Skin of body (tissue), 1 donor: ENCODE measurements at regions not wholly inside any gene's neighbourhood (a gene's known extent, or its start where the extent isn't known, plus 50 kb on each side); places are given as distances from the start of the nearest gene placed in this dataset.

Experiments
- DNase-seq: peaks from one replicate; lab custom pipeline; 2025; lab: John Stamatoyannopoulos, UW

- no peak for DNase-seq
Measured at GRCh38 chr20:57880571-57880892, 170.7 kb upstream of the PMEPA1 start.

DNA sequence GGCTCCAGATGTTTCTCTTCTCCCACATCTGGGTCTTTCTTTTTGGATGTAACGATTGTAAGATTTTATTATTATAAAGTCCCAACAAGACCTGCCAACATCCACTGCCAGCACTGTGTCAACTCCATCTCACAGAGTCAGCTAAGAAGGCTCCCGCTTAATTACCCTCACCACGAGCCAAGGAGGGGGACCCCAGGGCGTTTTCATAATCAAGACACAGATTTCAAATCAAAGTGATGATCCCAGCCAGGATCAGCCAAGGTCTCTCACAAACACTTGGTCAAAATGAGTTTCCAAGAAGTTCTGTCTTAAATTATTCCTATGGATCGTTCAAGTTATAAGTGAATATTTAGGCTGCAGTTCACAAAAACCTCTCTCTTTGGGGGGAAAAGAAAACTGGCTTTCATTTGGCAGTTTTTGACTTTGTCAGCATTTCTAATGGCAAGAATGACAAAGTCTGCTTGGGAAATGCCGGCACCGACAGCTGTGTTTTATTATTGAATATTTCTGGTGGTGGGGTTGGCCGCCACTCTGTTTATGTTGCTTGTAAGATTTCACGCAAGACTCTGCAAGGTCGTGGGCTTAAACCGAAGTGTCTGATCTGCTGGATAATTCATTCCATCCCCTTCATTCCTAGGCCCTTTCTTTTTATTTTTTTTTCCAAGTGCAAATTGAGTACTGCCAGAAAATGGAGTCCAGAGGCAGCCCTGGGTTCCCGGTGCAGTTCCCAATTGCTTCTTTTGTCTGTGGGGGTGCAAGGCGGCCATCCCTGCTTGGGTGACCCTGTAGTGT, 170.2 kb upstream of the PMEPA1 start:
- peak; percentile 100 for DNase-seq

- DNase-seq = no peak
Measured at GRCh38 chr20:57879437-57879778, 169.6 kb upstream of the PMEPA1 start.

GRCh38 chr20:57878786-57879424, 169.1 kb upstream of the PMEPA1 start:
- DNase-seq = no peak

GRCh38 chr20:57877995-57878394, 168.2 kb upstream of the PMEPA1 start:
- DNase-seq = no peak

DNA sequence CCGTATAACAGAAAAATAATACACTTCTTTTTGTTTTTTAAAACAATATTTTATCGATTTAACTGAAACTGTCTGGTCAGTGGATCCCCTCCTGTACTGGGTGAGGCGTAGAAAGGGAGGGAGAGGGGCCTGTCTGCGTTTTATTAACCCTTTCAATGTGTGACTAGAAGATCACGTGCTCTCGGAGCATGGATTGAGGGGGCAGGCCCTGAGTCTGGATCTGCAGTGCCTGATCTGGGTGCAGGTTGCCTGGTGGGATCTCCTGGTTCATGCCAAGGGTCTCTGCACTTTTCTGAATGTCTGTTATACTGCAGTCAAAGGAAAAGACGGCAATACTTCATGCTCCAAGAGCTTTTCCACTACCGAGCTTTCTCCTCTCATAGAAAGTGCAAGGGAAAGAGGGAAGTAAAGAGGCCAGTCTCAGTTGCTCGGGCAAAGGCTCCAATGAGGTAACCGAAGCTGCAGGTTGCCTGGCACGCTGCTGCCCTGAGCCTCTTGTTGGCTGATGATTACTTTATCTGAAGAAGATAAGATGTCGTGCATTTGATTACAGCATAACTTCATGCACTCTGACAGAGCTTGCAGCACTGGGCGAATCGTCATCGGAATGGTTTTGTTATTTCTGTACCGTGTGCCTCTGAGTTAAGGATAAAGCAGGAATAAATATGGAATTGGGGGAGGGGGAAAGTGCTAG, 167.5 kb upstream of the PMEPA1 start:
- no peak for DNase-seq

DNA sequence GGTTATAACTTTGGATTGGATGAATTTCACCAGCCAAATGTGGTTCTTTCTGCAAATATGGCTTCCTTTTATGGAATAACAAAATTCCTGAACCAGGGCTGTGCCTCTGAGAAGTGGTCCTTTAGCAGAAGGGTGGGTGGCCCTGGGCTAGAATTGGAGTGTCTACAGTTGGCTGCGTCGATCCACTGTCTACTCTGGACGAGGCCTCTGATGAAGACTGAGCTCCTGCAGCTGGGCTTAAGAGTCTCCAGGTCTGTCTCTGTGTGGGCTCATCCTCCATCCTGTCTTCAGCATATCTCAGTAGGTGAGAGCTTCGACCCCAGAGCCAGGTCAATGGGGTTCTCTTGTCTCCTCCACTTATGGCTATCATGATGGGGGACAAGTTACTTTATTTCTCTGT, 166.3 kb upstream of the PMEPA1 start:
- no peak for DNase-seq

DNA sequence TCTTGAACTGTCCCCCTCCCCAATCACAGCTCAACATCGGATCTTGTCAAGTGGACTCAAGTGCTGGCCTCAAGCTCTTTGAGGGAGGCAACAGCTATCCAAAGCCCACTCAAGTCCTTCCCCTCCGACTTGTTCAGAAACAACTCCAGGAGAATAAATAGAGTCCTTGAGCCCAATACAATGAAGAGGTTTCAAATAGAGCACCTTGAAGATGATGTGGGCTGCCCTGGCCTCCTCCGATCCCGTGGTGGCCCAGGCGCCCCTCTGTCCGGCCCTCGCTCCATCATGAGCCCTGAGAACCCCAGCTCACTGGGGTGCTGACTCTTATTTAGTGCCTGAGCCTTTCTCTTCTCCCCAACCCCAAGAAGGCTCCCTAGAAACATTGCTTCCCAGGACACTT, 164.3 kb upstream of the PMEPA1 start:
- no peak for DNase-seq

DNA sequence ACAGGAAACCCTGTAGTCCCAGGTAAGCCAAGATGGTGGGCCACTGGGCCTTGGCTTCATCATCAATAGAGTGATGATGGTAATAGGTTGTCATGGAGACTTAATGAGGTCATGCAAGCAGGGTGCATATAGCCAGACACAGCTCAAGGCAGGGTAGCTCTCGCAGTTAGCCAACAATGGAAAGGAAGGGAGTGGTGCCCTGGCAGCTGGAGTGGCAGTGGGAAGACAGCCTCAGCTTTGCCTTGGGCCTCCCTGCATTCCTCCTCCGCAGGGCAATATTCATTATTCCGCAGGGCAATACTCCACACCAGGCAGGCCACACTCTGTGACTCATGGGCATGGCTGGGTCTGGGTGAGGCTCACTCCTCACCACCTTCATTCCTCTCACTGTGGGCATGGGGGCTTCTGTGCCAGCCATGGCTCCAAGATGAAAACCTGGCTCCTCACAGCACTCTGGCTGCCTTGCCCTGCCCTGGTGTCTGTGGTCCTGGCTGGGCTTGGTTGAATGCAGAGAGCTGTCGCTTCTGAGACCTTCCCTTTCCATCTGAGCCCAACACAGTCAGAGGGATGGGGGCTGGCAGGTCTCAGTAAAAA, 163.1 kb upstream of the PMEPA1 start:
- no peak for DNase-seq

GRCh38 chr20:57871237-57871632, 161.4 kb upstream of the PMEPA1 start:
- no peak for DNase-seq

DNA sequence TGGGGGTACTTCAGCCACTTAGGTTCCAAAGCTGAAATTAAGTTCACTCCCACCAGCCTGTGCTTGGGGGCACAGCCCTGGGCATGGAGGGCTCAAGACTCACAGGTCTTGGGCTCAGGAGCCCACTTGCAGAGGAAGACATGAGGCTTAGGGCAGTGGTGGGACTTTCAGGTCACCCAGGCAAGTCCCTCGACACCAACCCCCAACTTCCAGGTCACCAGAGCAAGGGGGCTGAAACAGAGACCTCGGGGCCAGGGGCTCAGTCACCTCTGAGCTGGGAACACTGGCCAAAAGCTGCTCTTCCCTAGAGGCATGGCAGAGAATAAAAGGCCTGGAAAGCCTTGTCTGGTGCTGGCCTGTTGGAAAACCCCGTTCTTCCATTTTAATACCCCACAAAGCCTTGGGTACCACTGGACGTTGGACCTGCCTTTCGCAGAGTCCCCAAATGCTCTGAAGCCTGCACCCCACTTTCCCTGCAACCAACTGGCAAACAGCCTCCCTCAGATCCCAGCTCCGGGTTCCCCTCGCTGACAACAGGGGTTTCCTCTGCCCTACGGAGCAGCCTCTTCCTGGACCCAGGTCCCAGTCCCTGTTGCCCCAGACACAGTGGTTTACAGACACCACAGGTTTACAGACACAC, 160.9 kb upstream of the PMEPA1 start:
- no peak for DNase-seq

- no peak for DNase-seq
Measured at GRCh38 chr20:57869951-57870315, 160.1 kb upstream of the PMEPA1 start.

DNA sequence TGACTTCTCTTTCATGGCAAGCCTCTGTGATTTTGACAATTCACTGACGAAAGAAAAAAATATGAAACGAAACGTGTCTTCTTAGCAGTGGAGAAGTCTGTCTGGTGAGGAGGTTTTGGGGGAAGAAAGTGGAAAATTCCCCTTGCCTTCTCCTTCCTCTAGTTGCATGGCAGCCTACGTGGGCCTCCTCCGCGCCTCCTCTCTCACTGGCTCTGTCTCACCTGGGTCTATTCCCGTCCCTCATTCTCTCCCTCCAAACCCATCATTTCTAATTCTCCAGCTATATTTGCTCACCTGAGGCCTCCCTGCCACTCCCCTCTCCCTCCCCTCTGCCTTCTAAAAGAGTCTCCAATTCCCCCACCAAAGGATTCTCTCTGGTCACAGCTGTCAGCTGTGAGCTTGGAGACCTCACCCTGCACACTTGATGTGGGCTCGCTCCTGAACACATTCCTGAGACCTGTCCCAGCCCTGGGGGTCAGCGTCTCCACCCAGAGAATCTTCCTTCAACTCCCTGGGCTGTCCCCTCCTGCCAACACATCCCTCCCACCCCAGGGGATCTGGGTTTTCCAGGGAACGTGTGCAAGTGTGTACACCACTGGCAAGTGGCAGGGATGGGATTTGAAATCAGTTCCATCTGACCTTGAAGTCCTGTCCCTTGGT, 159.6 kb upstream of the PMEPA1 start:
- no peak for DNase-seq

GRCh38 chr20:57868310-57868709, 158.5 kb upstream of the PMEPA1 start:
- no peak for DNase-seq

- DNase-seq = no peak
Measured at GRCh38 chr20:57867807-57868206, 158.0 kb upstream of the PMEPA1 start.

DNA sequence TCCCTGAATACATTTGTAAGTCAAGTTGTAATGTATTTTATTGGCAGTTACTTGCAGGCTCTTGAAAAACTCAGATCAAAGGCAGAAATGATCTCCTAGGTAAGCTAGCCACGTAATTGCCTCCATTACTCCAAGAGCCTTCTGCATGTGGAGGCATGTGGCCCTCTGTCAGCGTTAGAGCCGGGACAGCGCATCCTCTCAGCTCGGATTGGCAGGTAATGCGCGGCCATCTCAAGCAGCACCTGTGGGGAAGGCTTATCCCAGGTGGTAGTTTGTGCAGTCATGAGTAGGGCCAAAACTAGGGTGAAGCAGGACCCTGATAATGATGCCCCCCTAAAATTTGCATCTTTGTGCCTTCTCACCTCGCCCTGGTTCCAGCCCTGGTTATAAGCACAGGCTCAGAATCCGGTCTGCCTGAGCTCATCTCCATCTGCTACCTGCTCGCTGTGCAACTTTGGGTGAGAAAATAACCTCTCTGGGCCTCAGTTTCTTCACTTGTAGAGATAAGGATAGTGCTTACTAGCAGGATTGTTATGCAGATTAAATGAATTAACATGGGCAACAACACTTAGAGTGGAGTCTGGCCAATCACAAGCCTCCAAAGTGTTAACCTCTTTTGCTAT, 157.5 kb upstream of the PMEPA1 start:
- no peak for DNase-seq

- no peak for DNase-seq
Measured at GRCh38 chr20:57866250-57867106, 156.7 kb upstream of the PMEPA1 start.

DNA sequence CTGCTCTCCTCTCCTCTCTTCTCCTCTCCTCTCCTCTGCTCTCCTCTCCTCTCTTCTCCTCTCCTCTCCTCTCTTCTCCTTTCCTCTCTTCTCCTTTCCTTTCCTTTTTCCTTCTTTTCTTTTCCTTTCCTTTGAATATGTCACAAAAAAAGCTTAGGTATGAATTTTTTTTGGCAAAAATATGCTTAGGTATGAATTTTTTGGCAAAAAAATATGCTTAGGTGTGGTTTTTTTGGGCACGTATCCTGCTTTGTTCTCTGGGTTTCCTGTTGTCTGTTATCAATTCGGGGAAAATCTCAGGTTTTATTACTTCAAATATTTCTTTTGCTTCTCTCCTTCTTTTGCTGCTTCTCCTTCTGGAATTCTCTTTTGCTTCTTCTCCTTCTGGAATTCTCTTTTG, 155.5 kb upstream of the PMEPA1 start:
- no peak for DNase-seq

DNA sequence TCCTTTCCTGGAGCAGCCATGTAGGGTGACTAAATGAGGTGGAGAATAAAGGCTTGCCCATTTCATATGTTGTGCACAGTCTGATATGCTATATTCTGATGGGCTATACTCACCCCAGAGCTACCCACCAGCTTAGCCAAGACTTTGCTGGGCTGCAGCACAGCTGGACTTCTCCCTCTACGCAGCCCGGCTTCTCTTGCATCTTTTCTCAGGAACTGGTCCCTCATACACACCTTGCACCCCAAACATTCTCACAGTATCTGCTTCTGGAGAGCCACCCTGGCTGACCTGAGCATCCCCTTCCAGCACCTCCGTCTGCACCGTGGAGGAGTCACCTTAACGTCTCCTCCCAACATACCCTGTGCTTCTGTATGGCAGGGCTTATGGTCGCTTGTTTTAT, 150.8 kb upstream of the PMEPA1 start:
- no peak for DNase-seq

- no peak for DNase-seq
Measured at GRCh38 chr20:57857969-57858368, 148.2 kb upstream of the PMEPA1 start.
